HG02852 (cell line): ENCODE measurements at regions not wholly inside any gene's neighbourhood (a gene's known extent, or its start where the extent isn't known, plus 50 kb on each side); places are given as distances from the start of the nearest gene placed in this dataset.
"Not testable (repeated sequence)": the region's sequence is repeated elsewhere in the genome, so short reads cannot be mapped to it uniquely, and the experiment has no call there.

Experiments used
- ATAC-seq: cut with Tn5 transposase; IDR thresholded peaks from one replicate; pipeline ENCODE4 v1.9.1; 2021; ENCODE audit warnings: mild to moderate bottlenecking, moderate library complexity; ENCODE audit not compliant: unreplicated experiment

DNA sequence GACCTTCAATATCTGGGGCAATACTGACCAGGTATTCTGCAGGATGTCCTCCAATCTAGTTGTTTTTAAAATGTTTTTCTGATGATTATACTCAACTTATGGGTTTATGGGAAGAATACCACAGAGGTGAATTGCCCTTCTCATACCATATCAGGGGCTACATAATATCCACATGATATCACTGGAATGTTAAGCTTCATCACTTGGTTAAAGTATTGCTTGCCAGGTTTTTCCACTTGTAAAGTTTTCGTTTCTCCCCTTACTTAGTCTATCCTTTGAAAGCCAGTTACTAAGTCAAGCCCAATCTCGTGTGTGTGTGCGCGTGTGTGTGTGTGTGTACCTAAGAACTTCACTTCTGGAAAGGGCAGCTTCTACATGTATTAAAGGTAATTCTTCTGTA is 980.9 kb upstream of the FBXO33 start:
- ATAC-seq = no peak

DNA sequence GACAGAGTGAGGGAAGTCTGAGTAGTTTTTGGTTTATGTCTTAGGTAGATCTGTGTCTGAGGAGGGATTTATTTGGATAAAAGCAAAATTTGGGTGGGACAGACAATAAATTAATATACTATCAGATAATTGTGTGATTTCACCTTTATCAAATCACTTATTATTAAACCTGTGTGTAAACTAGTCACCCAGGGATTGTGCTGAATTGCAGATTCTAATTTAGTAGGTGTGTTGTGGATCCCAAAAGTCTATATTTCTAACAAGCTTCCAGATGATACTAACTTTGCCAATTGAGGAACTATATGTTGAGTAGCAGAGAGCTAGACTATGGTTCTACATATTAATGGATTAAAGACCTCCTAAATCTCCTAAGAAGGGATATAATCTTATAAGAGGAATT is 978.5 kb upstream of the FBXO33 start:
- no peak for ATAC-seq

DNA sequence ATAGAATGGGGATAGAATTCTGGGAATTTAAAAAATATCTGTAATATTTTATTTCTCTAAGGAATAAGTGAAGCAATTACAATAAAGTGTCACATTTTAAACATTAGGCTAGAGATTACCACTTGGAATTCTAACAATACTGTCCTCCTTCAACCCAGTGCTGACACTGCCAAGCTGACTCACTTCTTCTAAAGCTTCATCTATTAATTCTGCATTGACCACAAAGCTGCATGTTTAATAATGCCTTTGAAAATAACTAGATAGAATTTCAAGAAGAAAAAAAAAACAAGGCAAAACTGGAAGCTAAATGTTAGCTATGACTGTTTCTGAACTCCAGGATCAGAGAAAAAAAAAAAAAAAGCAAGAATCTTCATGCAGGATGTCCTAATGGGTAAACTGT is 970.7 kb upstream of the FBXO33 start:
- no peak for ATAC-seq

DNA sequence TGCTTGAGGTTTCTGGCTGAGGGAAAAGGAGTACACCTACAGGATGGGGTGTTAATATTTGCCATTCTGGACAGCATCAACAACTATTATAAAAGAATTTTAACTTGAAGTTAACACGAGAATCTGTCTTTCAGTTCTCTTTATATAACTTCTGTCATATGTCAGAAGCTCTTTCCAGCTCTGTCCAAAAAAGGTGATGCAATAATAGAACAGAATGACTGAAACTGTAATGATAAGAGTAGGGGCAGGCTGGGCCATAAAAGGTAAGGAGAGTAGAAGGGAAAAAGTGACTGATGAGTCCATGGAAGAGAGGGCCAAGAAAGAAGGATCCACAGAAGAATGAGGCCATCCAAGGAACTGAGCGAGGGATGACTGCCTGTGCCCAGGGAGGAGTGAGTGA is 966.7 kb upstream of the FBXO33 start:
- ATAC-seq = no peak

DNA sequence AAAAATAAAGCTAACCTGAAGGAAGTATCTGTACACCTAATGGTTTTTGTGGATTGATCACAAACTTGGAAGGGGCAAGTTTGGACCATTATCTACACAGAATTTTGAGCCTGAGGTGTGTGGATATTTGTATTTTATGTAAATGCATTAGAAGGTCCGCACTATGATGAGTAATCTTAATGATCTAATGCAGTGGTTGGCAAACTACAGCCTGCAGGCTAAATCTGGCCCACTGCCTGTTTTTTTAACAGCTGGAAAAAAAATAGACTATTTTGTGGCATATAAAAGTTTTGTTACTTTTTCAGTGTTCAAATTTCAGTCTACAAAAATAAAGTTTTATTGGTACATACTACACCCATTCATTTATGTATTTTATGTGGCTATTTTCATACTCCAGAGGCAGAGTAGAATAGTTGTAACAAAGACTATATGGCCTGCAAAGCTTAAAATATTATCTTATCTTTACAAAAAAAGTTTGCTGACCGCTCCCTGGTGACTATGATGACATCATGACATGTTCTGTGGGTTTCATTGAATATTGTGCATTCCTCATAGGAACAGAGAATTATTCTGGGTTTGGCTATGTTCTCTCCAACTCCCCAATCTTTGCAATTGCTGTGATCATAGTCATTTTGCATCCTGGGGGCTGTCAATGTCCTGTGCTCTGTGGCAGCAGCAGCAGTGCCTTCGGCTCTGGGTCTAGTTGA is 962.6 kb upstream of the FBXO33 start:
- no peak for ATAC-seq

DNA sequence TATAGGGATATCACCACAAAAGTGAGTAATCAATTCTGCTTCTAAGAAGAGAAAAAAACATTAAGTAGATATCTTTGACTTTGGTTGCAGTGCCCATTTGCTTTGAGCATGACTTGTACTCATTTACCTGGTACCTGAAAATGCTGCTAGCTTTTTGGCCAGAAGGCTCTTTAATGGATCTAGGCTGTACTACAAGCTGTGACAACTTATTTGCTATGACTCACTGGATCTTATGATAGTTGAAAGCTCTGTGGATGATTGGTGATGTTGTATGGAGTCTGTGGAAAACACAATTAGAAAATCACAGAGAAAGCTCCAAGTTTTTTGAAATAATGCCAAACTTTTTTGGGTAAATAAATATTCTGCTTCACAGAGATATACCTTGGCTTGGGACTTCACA is 960.9 kb upstream of the FBXO33 start:
- ATAC-seq = no peak

DNA sequence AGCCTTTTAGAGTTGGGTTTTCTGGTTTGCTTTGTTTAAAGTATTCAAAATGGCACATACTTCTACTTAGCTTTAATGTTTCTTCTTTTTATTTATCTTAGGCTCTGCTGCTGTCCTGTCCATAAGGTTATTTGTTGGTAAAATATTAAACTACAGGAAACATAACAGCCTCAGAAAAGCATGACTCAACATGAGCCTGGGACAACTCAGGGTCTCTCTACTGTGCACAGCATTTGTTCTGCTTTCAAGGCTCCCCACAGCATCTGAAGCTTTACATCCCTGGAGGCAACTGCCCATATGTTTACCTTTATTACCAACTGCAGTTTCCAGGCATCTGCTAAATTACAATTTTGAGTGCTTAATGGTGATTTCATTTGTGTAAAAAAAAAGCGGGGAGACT is 954.2 kb upstream of the FBXO33 start:
- ATAC-seq = no peak

DNA sequence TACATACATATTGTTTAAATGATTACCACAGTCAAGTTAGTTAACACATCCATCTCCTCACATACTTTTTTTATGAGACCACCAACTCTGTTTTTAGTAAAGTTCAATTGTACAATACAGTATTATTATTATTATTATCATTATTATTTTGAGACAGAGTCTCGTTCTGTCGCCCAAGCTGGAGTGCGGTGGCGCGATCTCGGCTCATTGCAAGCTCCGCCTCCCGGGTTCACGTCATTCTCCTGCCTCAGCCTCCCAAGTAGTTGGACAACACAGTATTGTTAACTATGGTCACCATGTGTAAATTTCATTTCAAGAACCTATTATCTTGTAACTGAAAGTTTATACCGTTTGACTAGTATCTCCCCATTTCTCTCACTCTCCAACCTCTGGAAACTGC is 942.0 kb upstream of the FBXO33 start:
- ATAC-seq = no peak

DNA sequence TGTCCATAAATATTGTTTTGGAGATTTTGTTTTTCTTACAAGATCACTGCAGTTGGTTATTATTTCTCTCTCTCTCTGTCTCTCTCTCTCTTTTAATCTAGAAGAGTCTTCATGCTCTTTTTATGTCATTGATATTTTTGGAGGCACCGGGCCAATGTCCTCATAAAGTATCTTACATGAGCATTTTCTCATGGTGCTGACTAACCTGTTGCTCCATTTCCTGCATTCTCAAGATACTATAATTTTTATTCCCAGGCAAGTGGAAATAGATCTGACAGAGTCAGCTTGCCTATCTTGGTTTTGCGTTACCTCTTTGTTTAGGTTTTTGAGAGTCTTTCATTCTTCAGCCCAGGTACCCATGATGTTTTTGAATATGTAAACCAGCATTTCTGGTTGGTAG is 938.8 kb upstream of the FBXO33 start:
- no peak for ATAC-seq

DNA sequence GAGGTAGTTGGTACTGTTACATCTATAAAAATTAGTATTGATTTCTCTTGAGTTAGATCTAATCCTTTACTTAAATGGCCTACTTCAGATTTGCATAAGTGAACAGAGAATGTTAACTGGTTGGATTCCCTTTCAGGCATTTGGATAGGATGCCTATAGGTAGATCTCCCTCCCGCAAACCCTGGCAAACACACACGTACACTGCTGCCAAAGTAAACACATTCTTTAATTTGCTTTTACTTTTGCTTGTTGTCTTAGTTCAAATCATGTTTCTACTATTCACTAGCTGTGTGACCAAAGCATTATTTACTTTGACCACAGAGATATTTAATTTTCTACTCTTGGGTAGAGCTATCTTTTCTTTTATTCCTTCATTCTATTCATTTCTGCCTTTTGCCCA is 936.1 kb upstream of the FBXO33 start:
- no peak for ATAC-seq

DNA sequence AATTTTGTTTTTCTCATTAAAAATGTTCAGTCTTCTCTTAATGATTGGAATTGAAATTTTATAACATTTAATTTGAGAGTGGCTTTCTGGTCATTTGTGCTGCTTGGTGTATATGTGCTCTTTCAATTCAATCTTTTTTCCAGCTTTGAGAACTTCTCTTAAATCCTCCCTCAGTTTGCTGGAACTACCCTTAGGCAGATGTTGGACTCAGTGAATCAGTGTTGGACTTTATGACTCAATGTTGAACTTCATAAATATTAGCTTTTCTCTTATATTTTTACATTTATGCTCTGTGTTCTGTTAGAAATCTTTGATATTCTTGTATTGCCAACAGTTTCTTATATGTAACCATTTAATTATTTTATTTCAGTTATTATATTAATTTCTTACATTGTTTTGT is 935.5 kb upstream of the FBXO33 start:
- ATAC-seq = no peak

DNA sequence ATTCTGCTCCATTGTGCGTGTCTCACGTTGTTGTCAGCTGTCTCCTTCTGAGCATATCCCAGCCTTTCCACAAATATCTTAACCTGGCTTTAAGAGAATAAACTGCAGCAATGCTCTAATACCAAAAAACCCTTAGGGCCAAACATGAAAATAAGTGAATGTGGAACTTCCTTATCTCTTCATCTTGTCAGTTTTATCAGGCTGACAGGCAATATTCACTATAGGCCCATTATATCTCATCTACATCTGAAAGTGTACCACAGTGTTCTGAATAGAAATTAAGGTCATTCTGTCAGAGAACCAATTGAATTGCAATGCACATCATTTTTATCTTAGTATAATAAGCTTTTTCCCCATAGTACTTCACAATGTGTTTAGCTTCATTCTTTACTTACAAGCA is 933.1 kb upstream of the FBXO33 start:
- no peak for ATAC-seq

DNA sequence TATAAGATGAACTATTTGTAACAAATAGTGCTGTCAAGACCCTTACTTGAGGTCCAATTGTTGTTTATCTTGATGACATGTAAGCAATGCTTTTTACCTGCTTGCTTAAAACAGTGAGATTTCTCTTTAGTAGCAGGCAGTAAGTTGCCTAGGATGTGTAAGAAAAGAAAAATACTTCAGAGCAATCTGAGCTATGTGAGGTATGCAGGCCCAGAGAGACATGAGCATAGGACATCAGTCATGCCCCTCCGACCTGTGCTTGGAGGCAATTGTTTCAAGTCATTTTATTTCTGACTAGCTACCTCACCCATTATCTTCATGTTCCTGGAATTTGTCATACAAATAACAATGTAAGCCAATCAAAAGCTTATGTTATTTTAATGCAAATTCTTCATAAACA is 930.6 kb upstream of the FBXO33 start:
- ATAC-seq = no peak

DNA sequence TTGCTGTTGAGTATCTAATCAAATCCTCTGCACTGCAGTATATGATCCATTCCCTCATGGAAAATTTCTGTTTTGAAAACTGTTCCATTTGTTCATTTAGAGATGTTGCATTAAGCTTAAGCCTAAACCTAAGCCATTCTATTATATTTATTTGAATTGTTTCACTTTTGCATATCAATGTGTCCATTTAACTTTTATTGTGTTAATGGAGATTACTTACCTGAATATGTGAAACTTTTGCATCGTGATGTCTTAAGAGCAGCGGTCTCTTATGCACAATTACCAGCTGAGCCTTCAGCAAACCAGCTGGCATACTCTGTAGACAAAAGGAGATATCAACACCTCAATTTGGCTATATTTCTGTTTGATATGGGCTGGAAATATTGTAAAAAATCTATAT is 922.5 kb upstream of the FBXO33 start:
- ATAC-seq = no peak

DNA sequence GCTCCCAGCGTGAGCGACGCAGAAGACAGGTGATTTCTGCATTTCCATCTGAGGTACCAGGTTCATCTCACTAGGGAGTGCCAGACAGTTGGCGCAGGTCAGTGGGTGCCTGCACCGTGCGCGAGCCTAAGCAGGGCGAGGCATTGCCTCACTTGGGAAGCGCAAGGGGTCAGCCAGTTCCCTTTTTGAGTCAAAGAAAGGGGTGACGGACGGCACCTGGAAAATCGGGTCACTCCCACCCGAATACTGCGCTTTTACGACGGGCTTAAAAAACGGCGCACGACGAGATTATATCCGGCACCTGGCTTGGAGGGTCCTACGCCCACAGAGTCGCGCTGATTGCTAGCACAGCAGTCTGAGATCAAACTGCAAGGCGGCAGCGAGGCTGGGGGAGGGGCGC is 915.9 kb upstream of the FBXO33 start:
- not testable (repeated sequence) for ATAC-seq

DNA sequence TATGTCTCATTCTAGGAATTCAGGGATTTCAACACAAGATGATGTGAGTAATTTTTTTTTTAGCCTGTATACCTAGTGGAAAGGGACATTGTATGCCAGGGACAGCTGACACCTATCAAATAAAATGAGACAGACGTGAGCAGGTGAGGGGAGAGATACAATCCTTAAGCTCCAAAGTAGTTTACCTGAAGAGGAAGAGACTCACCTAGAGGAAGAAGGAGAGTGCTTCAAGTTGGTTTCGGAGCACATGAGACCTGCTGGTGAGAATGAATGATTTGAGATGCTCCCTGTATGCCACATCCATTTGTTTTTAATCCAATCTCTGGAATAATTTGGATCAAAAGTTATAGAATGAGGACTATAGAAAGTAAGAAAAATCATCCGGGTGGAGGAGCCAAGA is 915.4 kb upstream of the FBXO33 start:
- no peak for ATAC-seq

DNA sequence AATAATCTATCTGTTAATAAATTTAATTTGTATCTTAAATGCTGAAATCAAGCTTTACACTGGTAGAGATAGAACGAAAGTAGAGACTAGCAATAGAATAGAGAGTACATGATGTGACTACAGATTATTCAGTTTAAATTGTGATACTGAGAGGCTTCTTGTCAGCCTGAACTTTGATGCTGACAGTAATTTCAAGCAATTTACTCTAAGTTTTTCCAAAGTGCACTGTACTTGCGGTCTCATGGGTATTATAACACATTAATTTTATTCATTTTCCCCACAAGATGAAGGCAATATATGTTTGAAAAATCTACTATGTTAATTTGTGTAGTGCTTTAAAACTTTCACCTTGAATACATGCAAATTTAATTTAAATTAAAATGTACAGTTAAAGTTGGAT is 914.0 kb upstream of the FBXO33 start:
- no peak for ATAC-seq

DNA sequence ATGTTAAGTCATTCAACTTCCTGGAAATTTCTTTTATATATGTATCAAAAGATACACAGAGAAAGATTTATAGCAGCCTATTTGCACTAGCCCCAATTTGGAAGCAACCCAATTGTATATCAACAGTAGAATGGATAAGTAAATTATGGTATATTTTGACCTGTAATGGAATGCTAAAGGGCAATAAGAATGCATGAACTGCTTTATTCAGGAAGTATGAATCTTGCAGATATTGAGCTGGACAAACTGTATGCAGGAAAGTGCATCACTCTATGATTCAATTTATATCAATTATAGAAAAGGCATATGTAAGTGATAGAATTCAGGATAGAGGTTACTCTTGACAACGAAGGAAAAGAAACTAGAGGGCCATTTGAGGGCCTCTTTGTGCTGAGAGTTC is 913.1 kb upstream of the FBXO33 start:
- ATAC-seq = no peak

DNA sequence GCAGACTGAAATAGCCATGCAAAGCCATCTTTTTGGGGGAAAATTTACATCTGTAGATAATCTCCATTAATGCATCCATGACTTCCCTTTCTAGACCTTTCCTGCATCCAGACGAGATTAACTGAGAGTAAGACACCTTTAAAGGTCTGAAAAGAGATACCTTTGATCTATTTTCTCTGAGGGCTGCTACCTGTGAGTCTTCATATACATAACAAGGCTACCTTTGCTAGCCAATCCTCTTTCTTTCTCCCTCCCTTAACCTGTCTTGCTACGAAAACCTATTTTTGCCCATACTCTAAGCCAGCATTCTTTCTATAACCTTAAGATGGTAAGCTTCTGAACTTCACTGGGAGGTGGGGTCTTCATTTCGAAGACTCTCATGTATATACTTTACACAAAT is 908.5 kb upstream of the FBXO33 start:
- no peak for ATAC-seq

DNA sequence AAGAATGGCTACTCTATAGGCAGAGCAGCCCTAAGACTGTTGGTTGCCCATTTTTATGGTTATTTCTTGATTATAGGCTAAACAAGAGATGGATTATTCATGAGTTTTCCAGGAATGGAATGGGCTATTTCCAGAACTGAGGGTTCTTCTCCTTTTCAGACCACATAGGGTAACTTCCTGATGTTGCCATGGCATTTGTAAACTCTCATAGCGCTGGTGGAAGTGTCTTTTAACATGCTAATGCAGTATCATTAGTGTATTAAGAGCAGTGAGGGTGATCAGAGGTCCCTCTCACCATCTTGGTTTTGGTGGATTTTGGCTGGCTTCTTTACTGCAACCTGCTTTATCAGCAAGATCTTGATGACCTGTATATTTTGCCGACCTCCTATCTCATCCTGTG is 904.6 kb upstream of the FBXO33 start:
- no peak for ATAC-seq

DNA sequence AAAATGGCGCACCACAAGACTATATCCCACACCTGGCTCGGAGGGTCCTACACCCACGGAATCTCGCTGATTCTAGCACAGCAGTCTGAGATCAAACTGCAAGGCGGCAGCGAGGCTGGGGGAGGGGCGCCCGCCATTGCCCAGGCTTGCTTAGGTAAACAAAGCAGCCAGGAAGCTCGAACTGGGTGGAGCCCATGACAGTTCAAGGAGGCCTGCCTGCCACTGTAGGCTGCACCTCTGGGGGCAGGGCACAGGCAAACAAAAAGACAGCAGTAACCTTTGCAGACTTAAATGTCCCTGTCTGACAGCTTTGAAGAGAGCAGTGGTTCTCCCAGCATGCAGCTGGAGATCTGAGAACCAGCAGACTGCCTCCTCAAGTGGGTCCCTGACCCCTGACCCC is 894.3 kb upstream of the FBXO33 start:
- not testable (repeated sequence) for ATAC-seq

DNA sequence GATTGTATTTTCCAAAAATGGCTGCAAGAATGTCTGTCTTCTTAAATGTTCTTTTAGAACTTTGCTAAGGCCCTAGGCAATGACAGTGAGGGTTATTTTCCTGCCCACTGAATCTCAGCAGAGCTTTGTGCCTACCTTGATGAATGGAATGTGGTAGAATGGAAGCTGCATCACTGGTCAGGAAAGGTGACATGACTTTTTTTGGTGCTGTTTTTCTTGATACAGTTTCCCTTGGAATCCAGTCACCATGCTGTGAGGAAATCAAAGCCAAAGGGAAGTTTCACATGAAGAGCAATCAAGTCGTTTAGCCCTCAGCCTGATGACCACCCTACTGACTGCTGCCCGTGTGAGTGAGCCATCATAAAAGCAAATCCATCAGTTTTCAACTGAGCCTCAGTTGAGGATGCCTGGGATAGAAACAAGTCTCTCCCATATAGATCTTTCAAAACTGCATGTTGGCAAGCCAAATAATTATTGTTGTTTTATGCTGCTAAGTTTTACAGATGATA is 886.0 kb upstream of the FBXO33 start:
- no peak for ATAC-seq

DNA sequence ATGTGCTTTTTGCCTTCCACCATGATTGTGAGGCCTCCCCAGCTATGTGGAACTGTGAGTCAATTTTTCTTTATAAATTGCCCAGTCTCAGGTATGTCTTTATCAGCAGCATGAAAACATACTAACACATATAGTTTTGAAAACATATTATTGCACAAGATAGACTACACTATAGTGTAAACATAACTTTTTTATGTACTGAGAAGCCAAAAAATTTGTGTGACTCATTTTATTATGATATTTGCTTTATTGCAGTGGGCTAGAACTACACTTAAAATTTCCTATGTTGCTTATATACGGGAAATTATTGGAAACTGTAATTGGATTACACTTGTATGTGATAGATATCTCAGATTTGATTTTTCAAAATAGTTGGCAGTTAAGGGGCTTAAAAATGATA is 885.5 kb upstream of the FBXO33 start:
- ATAC-seq = no peak
